ENCODE measurements at regions not wholly inside any gene's neighbourhood (a gene's known extent, or its start where the extent isn't known, plus 50 kb on each side); places are given as distances from the start of the nearest gene placed in this dataset.

DNA sequence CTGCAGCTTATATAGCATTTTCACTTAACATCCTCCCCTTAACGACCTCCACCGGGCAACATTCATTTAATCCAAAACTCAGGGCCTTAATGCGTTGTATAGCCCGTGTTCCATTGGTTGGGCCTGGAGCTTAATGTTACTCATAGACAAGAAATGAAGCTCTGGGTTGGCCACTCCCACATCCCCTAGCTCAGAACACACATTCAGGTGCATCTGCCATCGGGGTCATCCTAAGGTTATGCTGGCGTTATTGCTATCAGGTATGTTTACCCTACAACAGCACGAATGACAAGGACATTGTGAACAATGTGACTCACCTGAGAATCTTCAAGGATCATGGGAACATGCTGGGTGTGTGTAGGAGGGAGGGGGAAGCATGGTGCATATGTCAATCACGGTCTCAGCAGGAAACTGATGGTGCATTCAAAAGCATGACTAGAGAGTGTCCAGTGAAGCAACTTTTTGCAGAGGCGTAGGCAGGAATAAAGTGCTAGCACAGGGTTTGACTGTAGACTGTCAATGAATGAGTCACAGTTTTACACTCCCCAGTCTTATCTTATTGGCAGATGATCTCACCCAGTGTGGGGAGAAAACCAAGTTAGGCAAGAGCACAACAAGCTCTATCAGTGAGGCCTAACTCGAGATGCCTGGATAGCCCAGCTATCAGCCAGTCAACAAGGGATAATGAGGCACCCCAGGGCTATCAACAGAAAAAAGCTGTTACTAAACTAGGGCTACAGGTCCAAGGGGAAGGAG is 402.1 kb upstream of the MCTP2 start:
- TF ChIP-seq SIN3B (IDR thresholded peaks at IDR 0.05; ENCODE audit: low read depth): no peak
- TF ChIP-seq, protein P1, sequence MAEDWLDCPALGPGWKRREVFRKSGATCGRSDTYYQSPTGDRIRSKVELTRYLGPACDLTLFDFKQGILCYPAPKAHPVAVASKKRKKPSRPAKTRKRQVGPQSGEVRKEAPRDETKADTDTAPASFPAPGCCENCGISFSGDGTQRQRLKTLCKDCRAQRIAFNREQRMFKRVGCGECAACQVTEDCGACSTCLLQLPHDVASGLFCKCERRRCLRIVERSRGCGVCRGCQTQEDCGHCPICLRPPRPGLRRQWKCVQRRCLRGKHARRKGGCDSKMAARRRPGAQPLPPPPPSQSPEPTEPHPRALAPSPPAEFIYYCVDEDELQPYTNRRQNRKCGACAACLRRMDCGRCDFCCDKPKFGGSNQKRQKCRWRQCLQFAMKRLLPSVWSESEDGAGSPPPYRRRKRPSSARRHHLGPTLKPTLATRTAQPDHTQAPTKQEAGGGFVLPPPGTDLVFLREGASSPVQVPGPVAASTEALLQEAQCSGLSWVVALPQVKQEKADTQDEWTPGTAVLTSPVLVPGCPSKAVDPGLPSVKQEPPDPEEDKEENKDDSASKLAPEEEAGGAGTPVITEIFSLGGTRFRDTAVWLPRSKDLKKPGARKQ (CRISPR knock-in tag; IDR thresholded peaks at IDR 0.05): no peak

Measured in K562 (cell line).